ENCODE measurements at regions not wholly inside any gene's neighbourhood (a gene's known extent, or its start where the extent isn't known, plus 50 kb on each side); places are given as distances from the start of the nearest gene placed in this dataset.

DNA sequence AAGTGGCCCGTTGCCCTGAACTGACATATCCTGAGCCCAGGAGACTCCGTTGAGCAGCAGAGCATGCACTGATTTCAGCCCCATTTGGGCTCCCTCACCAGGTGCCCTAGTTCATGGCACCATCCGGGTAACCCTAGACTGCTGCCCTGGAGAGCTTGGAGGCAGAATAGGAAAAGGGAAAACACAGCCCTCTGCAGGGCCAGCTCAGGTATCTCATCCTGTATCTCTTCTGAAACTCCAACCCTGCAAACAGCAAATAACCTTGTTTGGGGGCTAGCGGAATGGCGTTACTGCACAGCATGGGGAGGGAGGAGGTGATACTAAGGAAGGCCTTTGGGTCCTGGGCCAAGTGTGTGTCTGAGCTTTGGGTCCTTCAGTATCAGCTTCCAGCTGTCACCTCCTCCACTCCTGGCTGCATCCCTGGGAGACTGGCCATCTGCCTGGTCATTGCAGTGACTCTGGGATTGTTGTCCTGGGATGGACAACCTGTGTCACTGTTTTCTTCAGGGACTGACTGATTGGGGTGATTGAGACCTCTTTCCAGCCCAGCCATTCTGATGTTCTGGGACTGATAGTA is 233.8 kb upstream of the SKOR2 start:
- H3K9me3 ChIP-seq (replicated peaks; ENCODE audit: control insufficient read depth, insufficient read depth, low read length) = no peaks in the 10 kb centered on the region
- no peaks in the 10 kb centered on the region for H3K4me1 ChIP-seq (ENCODE audit: control insufficient read depth, extremely low read depth, insufficient read depth, low read length)
- ChIA-PET CTCF (no interaction called here), POLR2A (no interaction called here)
- no peak for TF ChIP-seq POLR2AphosphoS5 (IDR thresholded peaks at IDR 0.05; ENCODE audit: insufficient read depth, low read depth, low read length)
- TF ChIP-seq GATA2 (IDR thresholded peaks at IDR 0.05; ENCODE audit: insufficient read depth, insufficient read length, low read depth, low read length) = no peak
- no peaks in the 10 kb centered on the region for H3K36me3 ChIP-seq (ENCODE audit: control insufficient read depth in 2 of 2, extremely low read depth in 1 of 2, insufficient read depth in 2 of 2, low read length in 2 of 2)
- H3K9me1 ChIP-seq (replicated peaks; ENCODE audit: control insufficient read depth, extremely low read depth, insufficient read depth, low read length) = no peaks in the 10 kb centered on the region
- H3K27ac ChIP-seq (ENCODE audit: insufficient read depth, low read depth, low read length) = no peak overlapping the region
- dilution Hi-C loops (cut with MboI; ENCODE audit: extremely low pct_ligation_motif_present, low sequenced_read_pairs) (no loop called here), intact Hi-C loops (cut with micrococcal nuclease) (no loop called here)
- no peak overlapping the region for H3K4me3 ChIP-seq (replicated peaks in 1 of 3; ENCODE audit: insufficient read depth in 1 of 3, low read depth in 1 of 3, low read length in 3 of 3)
- no peak for DNase-seq (ENCODE audit: low read depth, low spot score)
- H3K79me2 ChIP-seq (ENCODE audit: control insufficient read depth, insufficient read depth, low read length) = no peaks in the 10 kb centered on the region
- no peak overlapping the region for H3K9ac ChIP-seq (replicated peaks; ENCODE audit: extremely low read depth, insufficient read depth, low read length)
- no peak overlapping the region for H2AFZ ChIP-seq (ENCODE audit: low read depth, low read length)
- no TSS peak for BruUV-seq (replicated peaks)
- H4K20me1 ChIP-seq (replicated peaks; ENCODE audit: control insufficient read depth, extremely low read depth, insufficient read depth, low read length) = no peaks in the 10 kb centered on the region
- FAIRE-seq = no peak
- H3K27me3 ChIP-seq (ENCODE audit: control insufficient read depth in 2 of 2, insufficient read depth in 2 of 2, low read length in 2 of 2) = no peaks in the 10 kb centered on the region
- no peak overlapping the region for H3K4me2 ChIP-seq (ENCODE audit: insufficient read depth, low read length)

DNA sequence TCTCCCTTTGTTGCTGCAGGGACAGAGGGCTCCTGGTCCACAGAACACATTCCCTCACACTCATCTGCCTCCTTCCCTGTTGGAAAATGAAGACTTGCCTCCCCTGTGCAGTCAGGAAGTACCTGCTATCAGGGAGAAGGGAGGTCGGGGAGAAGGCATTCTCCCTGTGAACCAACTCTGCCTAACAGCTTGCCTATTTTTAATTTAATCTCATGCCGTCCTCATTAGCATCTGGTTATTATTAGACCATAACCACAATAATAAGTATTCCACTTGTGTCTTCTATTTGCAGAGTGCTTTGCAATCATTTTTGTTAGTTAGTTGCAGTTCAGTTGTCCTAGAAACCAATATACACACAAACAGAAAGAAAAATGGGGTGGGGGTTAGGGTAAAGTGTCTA is 232.6 kb upstream of the SKOR2 start:
- Histone ChIP-seq H2AFZ (ENCODE audit: low read depth, low read length) (no peak overlapping the region), H3K79me2 (ENCODE audit: control insufficient read depth, insufficient read depth, low read length) (no peaks in the 10 kb centered on the region), H3K27ac (ENCODE audit: insufficient read depth, low read depth, low read length) (no peak overlapping the region), H3K36me3 (ENCODE audit: control insufficient read depth in 2 of 2, extremely low read depth in 1 of 2, insufficient read depth in 2 of 2, low read length in 2 of 2) (no peaks in the 10 kb centered on the region), H4K20me1 (replicated peaks; ENCODE audit: control insufficient read depth, extremely low read depth, insufficient read depth, low read length) (no peaks in the 10 kb centered on the region), H3K9ac (replicated peaks; ENCODE audit: extremely low read depth, insufficient read depth, low read length) (no peak overlapping the region), H3K27me3 (ENCODE audit: control insufficient read depth in 2 of 2, insufficient read depth in 2 of 2, low read length in 2 of 2) (no peaks in the 10 kb centered on the region), H3K9me3 (replicated peaks; ENCODE audit: control insufficient read depth, insufficient read depth, low read length) (no peaks in the 10 kb centered on the region), H3K4me3 (replicated peaks in 1 of 3; ENCODE audit: insufficient read depth in 1 of 3, low read depth in 1 of 3, low read length in 3 of 3) (no peak overlapping the region), H3K4me2 (ENCODE audit: insufficient read depth, low read length) (no peak overlapping the region), H3K9me1 (replicated peaks; ENCODE audit: control insufficient read depth, extremely low read depth, insufficient read depth, low read length) (no peaks in the 10 kb centered on the region), H3K4me1 (ENCODE audit: control insufficient read depth, extremely low read depth, insufficient read depth, low read length) (no peaks in the 10 kb centered on the region)
- no TSS peak for BruUV-seq (replicated peaks)
- intact Hi-C loops (cut with micrococcal nuclease) (no loop called here), dilution Hi-C loops (cut with MboI; ENCODE audit: extremely low pct_ligation_motif_present, low sequenced_read_pairs) (no loop called here)
- TF ChIP-seq, protein P1, sequence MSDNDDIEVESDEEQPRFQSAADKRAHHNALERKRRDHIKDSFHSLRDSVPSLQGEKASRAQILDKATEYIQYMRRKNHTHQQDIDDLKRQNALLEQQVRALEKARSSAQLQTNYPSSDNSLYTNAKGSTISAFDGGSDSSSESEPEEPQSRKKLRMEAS (IDR thresholded peaks at IDR 0.05; ENCODE audit: insufficient read depth, insufficient read length) = no peak
- TF ChIP-seq POLR2A (IDR thresholded peaks at IDR 0.05; ENCODE audit: low read depth, low read length) (no peak), GATA2 (IDR thresholded peaks at IDR 0.05; ENCODE audit: insufficient read depth, insufficient read length, low read depth, low read length) (no peak), JUN (IDR thresholded peaks at IDR 0.05; ENCODE audit: borderline replicate concordance, insufficient read depth, insufficient read length, low read depth) (no peak), EZH2 (IDR thresholded peaks at IDR 0.05; ENCODE audit: borderline replicate concordance, low read depth, low read length, severe bottlenecking) (no peak), MYC (IDR thresholded peaks at IDR 0.05; ENCODE audit: low read depth, low read length) (no peak), FOS (IDR thresholded peaks at IDR 0.05; ENCODE audit: borderline replicate concordance, insufficient read depth, low read length) (no peak), POLR2AphosphoS5 (IDR thresholded peaks at IDR 0.05; ENCODE audit: insufficient read depth, low read depth, low read length) (no peak)
- TF ChIP-seq, protein P2, sequence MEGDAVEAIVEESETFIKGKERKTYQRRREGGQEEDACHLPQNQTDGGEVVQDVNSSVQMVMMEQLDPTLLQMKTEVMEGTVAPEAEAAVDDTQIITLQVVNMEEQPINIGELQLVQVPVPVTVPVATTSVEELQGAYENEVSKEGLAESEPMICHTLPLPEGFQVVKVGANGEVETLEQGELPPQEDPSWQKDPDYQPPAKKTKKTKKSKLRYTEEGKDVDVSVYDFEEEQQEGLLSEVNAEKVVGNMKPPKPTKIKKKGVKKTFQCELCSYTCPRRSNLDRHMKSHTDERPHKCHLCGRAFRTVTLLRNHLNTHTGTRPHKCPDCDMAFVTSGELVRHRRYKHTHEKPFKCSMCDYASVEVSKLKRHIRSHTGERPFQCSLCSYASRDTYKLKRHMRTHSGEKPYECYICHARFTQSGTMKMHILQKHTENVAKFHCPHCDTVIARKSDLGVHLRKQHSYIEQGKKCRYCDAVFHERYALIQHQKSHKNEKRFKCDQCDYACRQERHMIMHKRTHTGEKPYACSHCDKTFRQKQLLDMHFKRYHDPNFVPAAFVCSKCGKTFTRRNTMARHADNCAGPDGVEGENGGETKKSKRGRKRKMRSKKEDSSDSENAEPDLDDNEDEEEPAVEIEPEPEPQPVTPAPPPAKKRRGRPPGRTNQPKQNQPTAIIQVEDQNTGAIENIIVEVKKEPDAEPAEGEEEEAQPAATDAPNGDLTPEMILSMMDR (IDR thresholded peaks at IDR 0.05; ENCODE audit: extremely low read depth in 1 of 2, insufficient read depth in 1 of 2, low read depth in 1 of 2, low read length in 2 of 2) = no peak
- CTCF ChIA-PET = no interaction called here
- FAIRE-seq (no peak), DNase-seq (ENCODE audit: low read depth, low spot score) (no peak)
- POLR2A ChIA-PET = no interaction called here
